H1 (cell line): ENCODE measurements at regions not wholly inside any gene's neighbourhood (a gene's known extent, or its start where the extent isn't known, plus 50 kb on each side); places are given as distances from the start of the nearest gene placed in this dataset.

Source experiments
- CTCF ChIA-PET: fragments of 300-600 bp; sonication (Branson Sonifier 250); formaldehyde crosslinking; loops from one replicate; lab custom pipeline; 2021; ENCODE audit not compliant: partially characterized antibody; lab: Charles Lee
- POLR2A ChIA-PET: fragments of 300-600 bp; sonication (Branson Sonifier 250); formaldehyde crosslinking; loops from one replicate; lab custom pipeline; 2021; ENCODE audit warnings: inconsistent platforms; ENCODE audit not compliant: partially characterized antibody; lab: Charles Lee
- DNase-seq, 2 experiments: peaks; one replicate each; pipeline versions ENCODE4 v3.0.0 to v3.0.0-alpha.2; 2010 to 2022; ENCODE audit warnings: low spot score in 2 of 2, low read depth in 1 of 2, mixed read lengths in 1 of 2
- FAIRE-seq: peaks from 2 replicates; lab custom pipeline; 2011; peaks lifted over from hg19 to GRCh38; lab: Jason Lieb, UNC
- H2AFZ ChIP-seq: 2 replicates; pipeline ENCODE4 v1.8.1; 2012; ENCODE audit warnings: low read length, inconsistent platforms
- H2AK5ac ChIP-seq: 2 replicates; pipeline ENCODE4 v1.6.1; 2013; ENCODE audit warnings: low read depth, low read length
- H2BK120ac ChIP-seq: replicated peaks from 2 replicates; pipeline ENCODE3; 2013; ENCODE audit warnings: low read depth, low read length, inconsistent platforms
- H2BK12ac ChIP-seq: 2 replicates; pipeline ENCODE4 v1.6.1; 2013; ENCODE audit warnings: low read depth, low read length
- H2BK15ac ChIP-seq: 2 replicates; pipeline ENCODE4 v1.6.1; 2013; ENCODE audit warnings: low read length
- H2BK20ac ChIP-seq: 2 replicates; pipeline ENCODE4 v1.6.1; 2013; ENCODE audit warnings: low read length
- H2BK5ac ChIP-seq: 2 replicates; pipeline ENCODE4 v1.6.1; 2013; ENCODE audit warnings: low read depth, low read length
- H3K14ac ChIP-seq: 2 replicates; pipeline ENCODE4 v1.6.1; 2013; ENCODE audit warnings: inconsistent platforms; ENCODE audit not compliant: insufficient read length
- H3K18ac ChIP-seq: 2 replicates; pipeline ENCODE4 v1.6.1; 2013; ENCODE audit warnings: low read length; ENCODE audit errors: extremely low read depth
- H3K23ac ChIP-seq: 2 replicates; pipeline ENCODE4 v1.6.1; 2013; ENCODE audit warnings: inconsistent platforms; ENCODE audit not compliant: insufficient read length
- H3K23me2 ChIP-seq: 2 replicates; pipeline ENCODE4 v1.6.1; 2013; ENCODE audit warnings: low read depth, low read length
- H3K27ac ChIP-seq: 2 replicates; pipeline ENCODE4 v1.6.1; 2011; ENCODE audit warnings: low read depth, low read length, inconsistent platforms
- H3K27me3 ChIP-seq, 4 experiments: replicated peaks in 1 of 4; 1 replicate in 1 of 4; 2 replicates in 3 of 4; pipeline versions ENCODE4 v1.6.1 to v1.8.1; 2011 to 2013; ENCODE audit warnings: low read length in 3 of 4, mild to moderate bottlenecking in 3 of 4, inconsistent platforms in 2 of 4, mixed read lengths in 2 of 4, moderate library complexity in 1 of 4; ENCODE audit not compliant: control insufficient read depth in 3 of 4, insufficient read depth in 3 of 4; ENCODE audit errors: extremely low read depth in 1 of 4
- H3K36me3 ChIP-seq, 4 experiments: 2 replicates each; pipeline versions ENCODE4 v1.6.1 to v1.8.1; 2011 to 2013; ENCODE audit warnings: mild to moderate bottlenecking in 4 of 4, low read length in 3 of 4, moderate library complexity in 2 of 4, control low read depth in 1 of 4, inconsistent platforms in 1 of 4; ENCODE audit not compliant: insufficient read depth in 4 of 4, control insufficient read depth in 2 of 4
- H3K4ac ChIP-seq: replicated peaks from 2 replicates; pipeline ENCODE3; 2013; ENCODE audit warnings: low read length, low read depth, mixed read lengths, inconsistent platforms; ENCODE audit not compliant: insufficient read length
- H3K4me1 ChIP-seq, 4 experiments: replicated peaks in 1 of 4; 1 replicate in 1 of 4; 2 replicates in 3 of 4; pipeline versions ENCODE4 v1.6.1 to v1.8.1; 2011 to 2013; ENCODE audit warnings: low read length in 3 of 4, inconsistent platforms in 2 of 4, mixed read lengths in 1 of 4; ENCODE audit not compliant: insufficient read depth in 4 of 4, control insufficient read depth in 3 of 4
- H3K4me2 ChIP-seq, 2 experiments: 2 replicates each; pipeline versions ENCODE4 v1.6.1 to v1.8.1; 2011 to 2013; ENCODE audit warnings: low read depth in 2 of 2, low read length in 2 of 2, control low read depth in 1 of 2, inconsistent platforms in 1 of 2, mild to moderate bottlenecking in 1 of 2; ENCODE audit not compliant: insufficient read depth in 1 of 2
- H3K4me3 ChIP-seq, 4 experiments: fragments of 200-600, 300-600 bp in 1 of 4; sonication (generic), shearing (Covaris generic), sonication (Bioruptor Twin) in 1 of 4; 2 replicates each; pipeline versions ENCODE4 v1.5.1 to v1.8.1; 2011 to 2016; ENCODE audit warnings: low read length in 4 of 4, low read depth in 3 of 4, control low read depth in 2 of 4, inconsistent platforms in 2 of 4, mild to moderate bottlenecking in 2 of 4, mixed read lengths in 1 of 4, moderate library complexity in 1 of 4; ENCODE audit not compliant: insufficient read depth in 2 of 4; ENCODE audit errors: extremely low read depth in 1 of 4
- H3K56ac ChIP-seq: replicated peaks from 2 replicates; pipeline ENCODE3; 2013; ENCODE audit warnings: low read depth, mild to moderate bottlenecking, mixed read lengths, low read length, inconsistent platforms; ENCODE audit not compliant: insufficient read length
- H3K79me1 ChIP-seq: 2 replicates; pipeline ENCODE4 v1.6.1; 2013; ENCODE audit warnings: low read depth, low read length, control low read depth
- H3K79me2 ChIP-seq, 2 experiments: 2 replicates each; pipeline versions ENCODE4 v1.6.1 to v1.8.1; 2012 to 2013; ENCODE audit warnings: low read length in 2 of 2, mild to moderate bottlenecking in 2 of 2, inconsistent platforms in 1 of 2; ENCODE audit not compliant: insufficient read depth in 2 of 2, control insufficient read depth in 1 of 2
- H3K9ac ChIP-seq, 4 experiments: replicated peaks in 1 of 4; 1 replicate in 1 of 4; 2 replicates in 3 of 4; pipeline versions ENCODE4 v1.6.1 to v1.8.1; 2011 to 2013; ENCODE audit warnings: low read depth in 3 of 4, low read length in 3 of 4, control low read depth in 2 of 4, mild to moderate bottlenecking in 2 of 4, moderate library complexity in 2 of 4, inconsistent platforms in 1 of 4; ENCODE audit errors: extremely low read depth in 1 of 4
- H3K9me3 ChIP-seq, 2 experiments: 2 replicates each; pipeline versions ENCODE4 v1.6.1 to v1.8.1; 2012 to 2013; ENCODE audit warnings: mild to moderate bottlenecking in 2 of 2, moderate library complexity in 2 of 2, control low read depth in 1 of 2, inconsistent platforms in 1 of 2, low read depth in 1 of 2, low read length in 1 of 2, mixed read lengths in 1 of 2; ENCODE audit not compliant: insufficient read depth in 2 of 2
- H4K20me1 ChIP-seq, 2 experiments: replicated peaks in 1 of 2; 2 replicates each; pipeline versions ENCODE3 to v1.8.1; 2011 to 2013; ENCODE audit warnings: inconsistent platforms in 2 of 2, low read length in 2 of 2, mild to moderate bottlenecking in 1 of 2; ENCODE audit not compliant: insufficient read depth in 2 of 2, control insufficient read depth in 1 of 2
- H4K5ac ChIP-seq: 2 replicates; pipeline ENCODE4 v1.6.1; 2013; ENCODE audit warnings: low read length, low read depth, mixed read lengths, inconsistent platforms; ENCODE audit not compliant: insufficient read length
- H4K8ac ChIP-seq: 2 replicates; pipeline ENCODE4 v1.8.0; 2013; ENCODE audit warnings: mild to moderate bottlenecking, moderate library complexity, low read length, inconsistent platforms; ENCODE audit not compliant: insufficient read depth; ENCODE audit errors: extremely low read depth
- H4K91ac ChIP-seq: replicated peaks from 2 replicates; pipeline ENCODE3; 2013; ENCODE audit warnings: low read length, mixed read lengths, inconsistent platforms; ENCODE audit not compliant: insufficient read length
- BCL11A ChIP-seq, 2 experiments: IDR thresholded peaks; one replicate each; pipeline ENCODE4 v1.6.1; 2011; ENCODE audit warnings: low read depth in 2 of 2, low read length in 2 of 2, mild to moderate bottlenecking in 2 of 2
- CEBPB ChIP-seq: IDR thresholded peaks from 2 replicates; pipeline ENCODE4 v1.6.1; 2012; ENCODE audit warnings: low read depth, low read length
- GTF2F1 ChIP-seq: IDR thresholded peaks from 2 replicates; pipeline ENCODE4 v1.6.1; 2012; ENCODE audit warnings: low read depth, low read length, improper control_type of control experiment, borderline replicate concordance
- JUND ChIP-seq: IDR thresholded peaks from 2 replicates; pipeline ENCODE4 v1.6.1; 2011; ENCODE audit warnings: mild to moderate bottlenecking, improper control_type of control experiment, low read length
- KDM5A ChIP-seq: fragments of 200-600 bp; IDR thresholded peaks from 2 replicates; pipeline ENCODE4 v1.7.1; 2012; ENCODE audit warnings: mild to moderate bottlenecking, low read length, inconsistent platforms, mixed read lengths
- SP2 ChIP-seq: IDR thresholded peaks from 2 replicates; pipeline ENCODE4 v1.6.1; 2012; ENCODE audit warnings: mild to moderate bottlenecking, low read length, inconsistent platforms
- SUZ12 ChIP-seq: fragments of 200-600 bp; sonication (generic); IDR thresholded peaks from 2 replicates; pipeline ENCODE4 v1.6.1; 2012; ENCODE audit warnings: mild to moderate bottlenecking, inconsistent platforms, low read length, moderate library complexity, mixed read lengths
- TEAD4 ChIP-seq: IDR thresholded peaks from 2 replicates; pipeline ENCODE4 v1.6.1; 2012; ENCODE audit warnings: low read depth, low read length, inconsistent platforms, mixed read lengths
- WGBS, 2 experiments: shearing (Covaris generic) in 1 of 2; methylation state at CpG; one replicate each; pipeline versions ENCODE4 v1.1.6 to v1.1.7; 2013 to 2015; ENCODE audit warnings: low lambda C conversion rate in 2 of 2, mixed read lengths in 2 of 2, inconsistent platforms in 1 of 2, low coverage in 1 of 2, missing lambda C conversion rate in 1 of 2; ENCODE audit not compliant: insufficient replicate concordance in 2 of 2, insufficient coverage in 1 of 2, insufficient read length in 1 of 2; ENCODE audit errors: extremely low coverage in 1 of 2, missing lambda C conversion rate in 1 of 2; 5-methylcytosine and 5-hydroxymethylcytosine counted together
- TF ChIP-seq, protein P1 (sequence below): IDR thresholded peaks from 2 replicates; pipeline ENCODE4 v1.6.1; 2012; ENCODE audit warnings: low read length, inconsistent platforms

DNA sequence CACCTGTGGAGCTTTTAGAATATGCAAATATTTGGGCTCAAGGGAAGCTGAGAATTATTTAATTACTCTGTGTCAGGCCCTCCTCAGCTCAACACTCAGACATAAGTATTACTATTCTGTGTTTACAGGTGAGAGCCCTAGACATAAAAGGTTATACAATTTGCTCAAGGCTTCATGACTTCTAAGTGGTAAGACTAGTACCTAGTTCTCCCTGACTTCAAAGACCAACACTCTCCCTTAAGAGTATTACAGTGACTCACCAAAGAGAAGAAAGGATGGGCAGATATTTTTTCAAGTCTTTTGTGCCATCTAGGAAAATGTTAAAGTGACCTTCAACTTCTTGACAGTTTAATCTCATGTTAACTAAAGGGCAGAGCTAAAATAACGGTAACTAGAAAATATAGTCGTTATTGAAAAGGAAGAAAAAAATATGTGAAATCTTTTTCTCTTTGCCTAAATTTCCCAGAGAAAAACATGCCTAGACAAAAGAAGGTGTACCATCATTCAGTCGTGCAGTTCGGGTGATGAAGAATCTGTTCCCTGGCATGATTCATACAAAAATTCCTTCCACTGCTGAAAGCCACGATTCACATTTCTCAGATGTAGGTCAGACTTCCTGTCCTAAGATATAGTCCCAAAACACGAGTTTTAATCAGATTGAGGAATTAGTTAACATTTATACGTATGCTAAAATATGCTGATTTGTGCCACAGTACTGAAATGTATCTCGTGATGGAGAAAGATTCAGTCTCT is 849.1 kb upstream of the API5 start:
- Histone ChIP-seq H4K5ac (no peak overlapping the region), H3K79me2 (no peaks in the 10 kb centered on the region), H3K9ac (no peak overlapping the region), H3K27ac (no peak overlapping the region), H4K8ac (no peak overlapping the region), H3K56ac (no peak overlapping the region), H2BK15ac (no peak overlapping the region), H3K9me3 (no peaks in the 10 kb centered on the region), H4K20me1 (no peaks in the 10 kb centered on the region), H3K4me2 (no peak overlapping the region), H3K4me1 (no peaks in the 10 kb centered on the region), H3K23me2 (no peaks in the 10 kb centered on the region), H3K4me3 (no peak overlapping the region), H2AFZ (no peak overlapping the region), H2BK12ac (no peak overlapping the region), H3K23ac (no peak overlapping the region), H2BK5ac (no peak overlapping the region), H3K14ac (no peak overlapping the region), H2AK5ac (no peak overlapping the region), H3K18ac (no peak overlapping the region), H3K4ac (no peak overlapping the region), H3K36me3 (no peaks in the 10 kb centered on the region), H3K27me3 (no peaks in the 10 kb centered on the region), H4K91ac (no peak overlapping the region), H2BK20ac (no peak overlapping the region), H3K79me1 (no peaks in the 10 kb centered on the region), H2BK120ac (no peak overlapping the region)
- ChIA-PET POLR2A (no interaction called here), CTCF (no interaction called here)
- 91% methylated on average over 8 of the region's 8 CpGs; no CpG with 5 or more reads in 1 of the 2 experiments for WGBS, 2 experiments
- DNase-seq (no peak), FAIRE-seq (no peak)
- TF ChIP-seq CEBPB, result no peak
- TF ChIP-seq KDM5A, result no peak
- TF ChIP-seq JUND, result no peak
- TF ChIP-seq BCL11A (IDR thresholded peaks at IDR 0.05; ENCODE audit: low read depth in 2 of 2, low read length in 2 of 2), result no peak
- TF ChIP-seq TEAD4, result no peak
- TF ChIP-seq, protein P1, sequence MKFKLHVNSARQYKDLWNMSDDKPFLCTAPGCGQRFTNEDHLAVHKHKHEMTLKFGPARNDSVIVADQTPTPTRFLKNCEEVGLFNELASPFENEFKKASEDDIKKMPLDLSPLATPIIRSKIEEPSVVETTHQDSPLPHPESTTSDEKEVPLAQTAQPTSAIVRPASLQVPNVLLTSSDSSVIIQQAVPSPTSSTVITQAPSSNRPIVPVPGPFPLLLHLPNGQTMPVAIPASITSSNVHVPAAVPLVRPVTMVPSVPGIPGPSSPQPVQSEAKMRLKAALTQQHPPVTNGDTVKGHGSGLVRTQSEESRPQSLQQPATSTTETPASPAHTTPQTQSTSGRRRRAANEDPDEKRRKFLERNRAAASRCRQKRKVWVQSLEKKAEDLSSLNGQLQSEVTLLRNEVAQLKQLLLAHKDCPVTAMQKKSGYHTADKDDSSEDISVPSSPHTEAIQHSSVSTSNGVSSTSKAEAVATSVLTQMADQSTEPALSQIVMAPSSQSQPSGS, result no peak
- no peak for TF ChIP-seq SP2
- TF ChIP-seq GTF2F1, result no peak
- TF ChIP-seq SUZ12, result no peak
